Body of pancreas (tissue), 4 donors: ENCODE measurements at regions not wholly inside any gene's neighbourhood (a gene's known extent, or its start where the extent isn't known, plus 50 kb on each side); places are given as distances from the start of the nearest gene placed in this dataset.

Source experiments
- CTCF ChIP-seq, 7 experiments: fragments of 450-650 bp in 4 of 7; fragments of 200-600 bp in 3 of 7; sonication (generic) in 3 of 7; IDR thresholded peaks; one replicate each; pipeline ENCODE4 v1.5.1; 2016 to 2019; ENCODE audit warnings: antibody characterized with exemption in 7 of 7
- POLR2A ChIP-seq, 3 donors: fragments of 450-650 bp; IDR thresholded peaks; one replicate each; pipeline ENCODE4 v1.6.1; 2016; ENCODE audit warnings: antibody characterized with exemption in 3 of 3, mild to moderate bottlenecking in 2 of 3

GRCh38 chr1:101330427-101331130 is 93.8 kb downstream of the S1PR1 start:
- TF ChIP-seq CTCF (IDR thresholded peaks at IDR 0.05) (no peak), POLR2A (IDR thresholded peaks at IDR 0.05) (no peak)
